ENCODE measurements at regions not wholly inside any gene's neighbourhood (a gene's known extent, or its start where the extent isn't known, plus 50 kb on each side); places are given as distances from the start of the nearest gene placed in this dataset.

DNA sequence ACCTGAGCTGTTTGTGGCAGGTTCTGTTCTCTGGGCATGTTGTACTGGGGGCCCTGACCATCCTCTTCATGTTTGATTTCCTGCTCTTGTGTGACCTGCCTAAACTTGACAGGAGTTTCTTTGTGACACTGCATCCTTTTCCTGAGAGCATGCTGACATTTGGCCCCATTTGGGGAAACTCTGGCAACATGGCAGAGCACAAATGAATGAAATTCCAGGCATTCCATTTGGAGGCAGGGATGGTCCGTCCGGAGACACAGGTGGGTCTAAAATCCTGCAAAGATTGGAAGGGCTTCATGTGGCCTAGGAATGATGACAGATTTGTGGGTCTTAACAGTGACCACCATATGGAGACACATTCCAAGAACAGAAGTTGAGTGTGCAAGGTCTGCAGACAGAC is 184.0 kb downstream of the FCRL5 start:
- FAIRE-seq (no peak), DNase-seq (ENCODE audit: low read depth, low spot score) (no peak)
- Histone ChIP-seq H3K4me3 (replicated peaks in 1 of 3; ENCODE audit: insufficient read depth in 1 of 3, low read depth in 1 of 3, low read length in 3 of 3) (no peak overlapping the region), H2AFZ (ENCODE audit: low read depth, low read length) (no peak overlapping the region), H3K27me3 (ENCODE audit: control insufficient read depth in 2 of 2, insufficient read depth in 2 of 2, low read length in 2 of 2) (peaks cover 2 to 3% of the 10 kb centered on the region in 2 experiments), H3K9ac (replicated peaks; ENCODE audit: extremely low read depth, insufficient read depth, low read length) (no peak overlapping the region), H4K20me1 (replicated peaks; ENCODE audit: control insufficient read depth, extremely low read depth, insufficient read depth, low read length) (no peaks in the 10 kb centered on the region), H3K27ac (ENCODE audit: insufficient read depth, low read depth, low read length) (no peak overlapping the region), H3K4me1 (ENCODE audit: control insufficient read depth, extremely low read depth, insufficient read depth, low read length) (no peaks in the 10 kb centered on the region), H3K79me2 (ENCODE audit: control insufficient read depth, insufficient read depth, low read length) (no peaks in the 10 kb centered on the region), H3K9me3 (replicated peaks; ENCODE audit: control insufficient read depth, insufficient read depth, low read length) (no peaks in the 10 kb centered on the region), H3K36me3 (ENCODE audit: control insufficient read depth in 2 of 2, extremely low read depth in 1 of 2, insufficient read depth in 2 of 2, low read length in 2 of 2) (no peaks in the 10 kb centered on the region), H3K9me1 (replicated peaks; ENCODE audit: control insufficient read depth, extremely low read depth, insufficient read depth, low read length) (no peaks in the 10 kb centered on the region), H3K4me2 (ENCODE audit: insufficient read depth, low read length) (no peak overlapping the region)
- BruUV-seq (replicated peaks): no TSS peak
- dilution Hi-C loops (cut with MboI; ENCODE audit: extremely low pct_ligation_motif_present, low sequenced_read_pairs): loop anchor here (25.0 kb wide), 1 partner anchor 156 kb away; no protein-coding TSS in a partner anchor
- ChIA-PET POLR2A (no interaction called here), CTCF (interaction anchor here (4.8 to 4.9 kb wide), 2 partner anchors 126 to 137 kb away, joined by 39 to 57 read pairs; no protein-coding TSS in a partner anchor)
- intact Hi-C loops (cut with micrococcal nuclease): no loop called here
- no peak for TF ChIP-seq FOS (IDR thresholded peaks at IDR 0.05; ENCODE audit: borderline replicate concordance, insufficient read depth, low read length)
- no peak for TF ChIP-seq MYC (IDR thresholded peaks at IDR 0.05; ENCODE audit: low read depth, low read length)
- TF ChIP-seq POLR2A (IDR thresholded peaks at IDR 0.05; ENCODE audit: low read depth, low read length): no peak
- no peak for TF ChIP-seq JUN (IDR thresholded peaks at IDR 0.05; ENCODE audit: borderline replicate concordance, insufficient read depth, insufficient read length, low read depth)

DNA sequence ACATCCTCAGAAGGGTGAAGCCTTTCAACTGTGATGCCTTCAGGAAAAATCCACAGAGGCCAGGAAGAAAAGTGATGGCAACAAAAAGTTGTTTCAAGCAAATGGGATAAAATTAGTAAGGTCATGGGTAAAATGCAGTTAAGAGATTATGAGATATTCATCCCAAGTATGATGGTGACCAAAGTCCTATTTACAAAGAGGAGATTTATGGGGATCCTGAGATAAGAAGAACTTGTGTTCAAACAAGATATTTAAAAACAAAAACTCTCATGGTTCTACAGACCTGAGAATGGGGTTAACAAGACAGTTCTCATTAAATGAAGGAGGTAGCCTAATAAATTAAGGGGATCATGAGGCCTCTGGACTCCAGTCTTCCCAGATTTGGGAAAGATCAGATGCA is 184.4 kb downstream of the FCRL5 start:
- Histone ChIP-seq H3K9ac (replicated peaks; ENCODE audit: extremely low read depth, insufficient read depth, low read length) (no peak overlapping the region), H3K4me1 (ENCODE audit: control insufficient read depth, extremely low read depth, insufficient read depth, low read length) (no peaks in the 10 kb centered on the region), H3K27ac (ENCODE audit: insufficient read depth, low read depth, low read length) (no peak overlapping the region), H3K4me2 (ENCODE audit: insufficient read depth, low read length) (no peak overlapping the region), H3K9me3 (replicated peaks; ENCODE audit: control insufficient read depth, insufficient read depth, low read length) (no peaks in the 10 kb centered on the region), H3K4me3 (replicated peaks in 1 of 3; ENCODE audit: insufficient read depth in 1 of 3, low read depth in 1 of 3, low read length in 3 of 3) (no peak overlapping the region), H2AFZ (ENCODE audit: low read depth, low read length) (no peak overlapping the region), H4K20me1 (replicated peaks; ENCODE audit: control insufficient read depth, extremely low read depth, insufficient read depth, low read length) (no peaks in the 10 kb centered on the region), H3K36me3 (ENCODE audit: control insufficient read depth in 2 of 2, extremely low read depth in 1 of 2, insufficient read depth in 2 of 2, low read length in 2 of 2) (no peaks in the 10 kb centered on the region), H3K9me1 (replicated peaks; ENCODE audit: control insufficient read depth, extremely low read depth, insufficient read depth, low read length) (no peaks in the 10 kb centered on the region), H3K27me3 (ENCODE audit: control insufficient read depth in 2 of 2, insufficient read depth in 2 of 2, low read length in 2 of 2) (peaks cover 2 to 3% of the 10 kb centered on the region in 2 experiments), H3K79me2 (ENCODE audit: control insufficient read depth, insufficient read depth, low read length) (no peaks in the 10 kb centered on the region)
- no TSS peak for BruUV-seq (replicated peaks)
- POLR2A ChIA-PET: no interaction called here
- dilution Hi-C loops (cut with MboI; ENCODE audit: extremely low pct_ligation_motif_present, low sequenced_read_pairs): loop anchor here (25.0 kb wide), 1 partner anchor 156 kb away; no protein-coding TSS in a partner anchor
- no peak for TF ChIP-seq POLR2A (IDR thresholded peaks at IDR 0.05; ENCODE audit: low read depth, low read length)
- TF ChIP-seq GATA2 (IDR thresholded peaks at IDR 0.05; ENCODE audit: insufficient read depth, insufficient read length, low read depth, low read length): no peak
- TF ChIP-seq, protein P1, sequence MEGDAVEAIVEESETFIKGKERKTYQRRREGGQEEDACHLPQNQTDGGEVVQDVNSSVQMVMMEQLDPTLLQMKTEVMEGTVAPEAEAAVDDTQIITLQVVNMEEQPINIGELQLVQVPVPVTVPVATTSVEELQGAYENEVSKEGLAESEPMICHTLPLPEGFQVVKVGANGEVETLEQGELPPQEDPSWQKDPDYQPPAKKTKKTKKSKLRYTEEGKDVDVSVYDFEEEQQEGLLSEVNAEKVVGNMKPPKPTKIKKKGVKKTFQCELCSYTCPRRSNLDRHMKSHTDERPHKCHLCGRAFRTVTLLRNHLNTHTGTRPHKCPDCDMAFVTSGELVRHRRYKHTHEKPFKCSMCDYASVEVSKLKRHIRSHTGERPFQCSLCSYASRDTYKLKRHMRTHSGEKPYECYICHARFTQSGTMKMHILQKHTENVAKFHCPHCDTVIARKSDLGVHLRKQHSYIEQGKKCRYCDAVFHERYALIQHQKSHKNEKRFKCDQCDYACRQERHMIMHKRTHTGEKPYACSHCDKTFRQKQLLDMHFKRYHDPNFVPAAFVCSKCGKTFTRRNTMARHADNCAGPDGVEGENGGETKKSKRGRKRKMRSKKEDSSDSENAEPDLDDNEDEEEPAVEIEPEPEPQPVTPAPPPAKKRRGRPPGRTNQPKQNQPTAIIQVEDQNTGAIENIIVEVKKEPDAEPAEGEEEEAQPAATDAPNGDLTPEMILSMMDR (IDR thresholded peaks at IDR 0.05; ENCODE audit: extremely low read depth in 1 of 2, insufficient read depth in 1 of 2, low read depth in 1 of 2, low read length in 2 of 2): no peak
- no peak for TF ChIP-seq EZH2 (IDR thresholded peaks at IDR 0.05; ENCODE audit: borderline replicate concordance, low read depth, low read length, severe bottlenecking)
- no peak for TF ChIP-seq JUN (IDR thresholded peaks at IDR 0.05; ENCODE audit: borderline replicate concordance, insufficient read depth, insufficient read length, low read depth)
- TF ChIP-seq, protein P2, sequence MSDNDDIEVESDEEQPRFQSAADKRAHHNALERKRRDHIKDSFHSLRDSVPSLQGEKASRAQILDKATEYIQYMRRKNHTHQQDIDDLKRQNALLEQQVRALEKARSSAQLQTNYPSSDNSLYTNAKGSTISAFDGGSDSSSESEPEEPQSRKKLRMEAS (IDR thresholded peaks at IDR 0.05; ENCODE audit: insufficient read depth, insufficient read length): no peak
- no peak for TF ChIP-seq POLR2AphosphoS5 (IDR thresholded peaks at IDR 0.05; ENCODE audit: insufficient read depth, low read depth, low read length)
- no peak for TF ChIP-seq FOS (IDR thresholded peaks at IDR 0.05; ENCODE audit: borderline replicate concordance, insufficient read depth, low read length)
- TF ChIP-seq MYC (IDR thresholded peaks at IDR 0.05; ENCODE audit: low read depth, low read length): no peak
- intact Hi-C loops (cut with micrococcal nuclease): no loop called here
- FAIRE-seq: no peak
- DNase-seq (ENCODE audit: low read depth, low spot score): no peak
- CTCF ChIA-PET: interaction anchor here (4.8 to 4.9 kb wide), 2 partner anchors 127 to 138 kb away, joined by 39 to 57 read pairs; no protein-coding TSS in a partner anchor

All from endothelial cell of umbilical vein (primary cell).